Body of pancreas (tissue), 4 donors: ENCODE measurements at regions not wholly inside any gene's neighbourhood (a gene's known extent, or its start where the extent isn't known, plus 50 kb on each side); places are given as distances from the start of the nearest gene placed in this dataset.

Experiments used
- POLR2A ChIP-seq, 3 donors: fragments of 450-650 bp; IDR thresholded peaks; one replicate each; pipeline ENCODE4 v1.6.1; 2016; ENCODE audit warnings: antibody characterized with exemption in 3 of 3, mild to moderate bottlenecking in 2 of 3
- TF ChIP-seq, protein P1 (sequence below), 7 experiments: fragments of 450-650 bp in 4 of 7; fragments of 200-600 bp in 3 of 7; sonication (generic) in 3 of 7; IDR thresholded peaks; one replicate each; pipeline ENCODE4 v1.5.1; 2016 to 2019; ENCODE audit warnings: antibody characterized with exemption in 7 of 7

GRCh38 chr11:112812729-112813128 lies 148.5 kb upstream of the NCAM1 start:
- TF ChIP-seq, protein P1, sequence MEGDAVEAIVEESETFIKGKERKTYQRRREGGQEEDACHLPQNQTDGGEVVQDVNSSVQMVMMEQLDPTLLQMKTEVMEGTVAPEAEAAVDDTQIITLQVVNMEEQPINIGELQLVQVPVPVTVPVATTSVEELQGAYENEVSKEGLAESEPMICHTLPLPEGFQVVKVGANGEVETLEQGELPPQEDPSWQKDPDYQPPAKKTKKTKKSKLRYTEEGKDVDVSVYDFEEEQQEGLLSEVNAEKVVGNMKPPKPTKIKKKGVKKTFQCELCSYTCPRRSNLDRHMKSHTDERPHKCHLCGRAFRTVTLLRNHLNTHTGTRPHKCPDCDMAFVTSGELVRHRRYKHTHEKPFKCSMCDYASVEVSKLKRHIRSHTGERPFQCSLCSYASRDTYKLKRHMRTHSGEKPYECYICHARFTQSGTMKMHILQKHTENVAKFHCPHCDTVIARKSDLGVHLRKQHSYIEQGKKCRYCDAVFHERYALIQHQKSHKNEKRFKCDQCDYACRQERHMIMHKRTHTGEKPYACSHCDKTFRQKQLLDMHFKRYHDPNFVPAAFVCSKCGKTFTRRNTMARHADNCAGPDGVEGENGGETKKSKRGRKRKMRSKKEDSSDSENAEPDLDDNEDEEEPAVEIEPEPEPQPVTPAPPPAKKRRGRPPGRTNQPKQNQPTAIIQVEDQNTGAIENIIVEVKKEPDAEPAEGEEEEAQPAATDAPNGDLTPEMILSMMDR (IDR thresholded peaks at IDR 0.05), result no peak
- TF ChIP-seq POLR2A (IDR thresholded peaks at IDR 0.05), result no peak
